A549 (cell line): ENCODE measurements at regions not wholly inside any gene's neighbourhood (a gene's known extent, or its start where the extent isn't known, plus 50 kb on each side); places are given as distances from the start of the nearest gene placed in this dataset.

ENCODE experiments used
- ATAC-seq, 2 experiments: fragments of 200-7000 bp in 1 of 2; fragments of >200 bp in 1 of 2; cut with Nextera tagmentation in 1 of 2; cut with Tn5 transposase in 1 of 2; 3 replicates each; pipeline versions ENCODE4 v1.8.0 to v1.9.1; 2018 to 2020; ENCODE audit warnings: mild to moderate bottlenecking in 1 of 2, moderate library complexity in 1 of 2
- CTCF ChIA-PET: fragments of 300-600 bp; sonication (Branson Sonifier 250); formaldehyde crosslinking; extraction: SDS; loops from one replicate; lab custom pipeline; 2021; ENCODE audit warnings: antibody characterized with exemption, inconsistent platforms; lab: Yijun Ruan, JAX
- POLR2A ChIA-PET: fragments of 350-600 bp; formaldehyde crosslinking; extraction: SDS; loops from one replicate; lab custom pipeline; 2021; ENCODE audit warnings: antibody characterized with exemption, inconsistent platforms; lab: Yijun Ruan, JAX
- DNase-seq, 2 experiments: peaks; one replicate each; pipeline versions ENCODE4 v3.0.0 to v3.0.0-alpha.2; 2011 to 2016; ENCODE audit warnings: low read depth in 1 of 2, low spot score in 1 of 2
- FAIRE-seq: peaks from 2 replicates; lab custom pipeline; 2011; peaks lifted over from hg19 to GRCh38; lab: Jason Lieb, UNC
- H3K27ac ChIP-seq, 2 experiments: fragments of >200 bp; sonication (Bioruptor Twin); formaldehyde crosslinking; 3 replicates each; pipeline ENCODE4 v1.5.1; 2016 to 2017
- H3K4me1 ChIP-seq: fragments of >200 bp; sonication (Bioruptor Twin); formaldehyde crosslinking; 3 replicates; pipeline ENCODE4 v1.6.1; 2016
- H3K4me2 ChIP-seq: fragments of >200 bp; sonication (Bioruptor Twin); formaldehyde crosslinking; 3 replicates; pipeline ENCODE4 v1.6.1; 2016
- H3K4me3 ChIP-seq: fragments of >200 bp; sonication (Bioruptor Twin); formaldehyde crosslinking; 3 replicates; pipeline ENCODE4 v1.5.1; 2016
- H3K9me3 ChIP-seq: fragments of >200 bp; sonication (Bioruptor Twin); formaldehyde crosslinking; 3 replicates; pipeline ENCODE4 v1.6.1; 2016
- ATOH8 ChIP-seq: fragments of 250-450 bp; sonication (Bioruptor Pico); IDR thresholded peaks from 2 replicates; pipeline ENCODE4 v1.5.0; 2020; ENCODE audit warnings: low read depth, mild to moderate bottlenecking, moderate library complexity
- BHLHE40 ChIP-seq: IDR thresholded peaks from 2 replicates; pipeline ENCODE4 v1.6.1; 2012; ENCODE audit warnings: low read depth, low read length, inconsistent platforms
- CBX2 ChIP-seq: fragments of 200-600 bp; sonication (generic); IDR thresholded peaks from 2 replicates; pipeline ENCODE4 v1.6.1; 2016; ENCODE audit warnings: low read depth, mild to moderate bottlenecking, borderline replicate concordance
- CBX8 ChIP-seq: fragments of 200-600 bp; sonication (generic); IDR thresholded peaks from 2 replicates; pipeline ENCODE4 v1.6.1; 2016
- CEBPB ChIP-seq, 2 experiments: fragments of >200 bp in 1 of 2; sonication (Bioruptor Twin) in 1 of 2; formaldehyde crosslinking in 1 of 2; IDR thresholded peaks; 2 replicates each; pipeline ENCODE4 v1.6.1; 2012 to 2016
- CHD2 ChIP-seq: fragments of 150-350 bp; IDR thresholded peaks from 2 replicates; pipeline ENCODE4 v1.6.1; 2014; ENCODE audit warnings: low read length; ENCODE audit not compliant: partially characterized antibody
- EHMT2 ChIP-seq: fragments of 200-600 bp; sonication (generic); IDR thresholded peaks from 2 replicates; pipeline ENCODE4 v1.6.1; 2016; ENCODE audit warnings: antibody characterized with exemption, low read depth, mild to moderate bottlenecking, moderate library complexity
- EP300 ChIP-seq, 2 experiments: fragments of >200 bp; sonication (Bioruptor Twin); formaldehyde crosslinking; IDR thresholded peaks; 2 replicates in 1 of 2; 3 replicates in 1 of 2; pipeline ENCODE4 v1.6.1; 2016 to 2017
- ESRRA ChIP-seq: fragments of 150-350 bp; IDR thresholded peaks from 2 replicates; pipeline ENCODE4 v1.6.1; 2014; ENCODE audit warnings: mild to moderate bottlenecking, low read length, borderline replicate concordance
- FOXS1 ChIP-seq: fragments of 250-450 bp; sonication (Bioruptor Pico); IDR thresholded peaks from 2 replicates; pipeline ENCODE4 v1.5.0; 2020; ENCODE audit warnings: mild to moderate bottlenecking, moderate library complexity
- HEYL ChIP-seq: fragments of 250-450 bp; sonication (Bioruptor Pico); IDR thresholded peaks from 2 replicates; pipeline ENCODE4 v1.8.0; 2021; ENCODE audit warnings: mild to moderate bottlenecking, moderate library complexity
- HMGXB4 ChIP-seq: fragments of 250-450 bp; sonication (Bioruptor Pico); IDR thresholded peaks from 2 replicates; pipeline ENCODE4 v1.5.0; 2021; ENCODE audit warnings: mild to moderate bottlenecking, moderate library complexity, borderline replicate concordance
- HOXB13 ChIP-seq: fragments of 250-450 bp; sonication (Bioruptor Pico); IDR thresholded peaks from 2 replicates; pipeline ENCODE4 v1.5.0; 2020; ENCODE audit warnings: low read depth, mild to moderate bottlenecking, moderate library complexity
- HOXB5 ChIP-seq: fragments of 250-450 bp; sonication (Bioruptor Pico); IDR thresholded peaks from 2 replicates; pipeline ENCODE4 v1.5.0; 2020; ENCODE audit warnings: mild to moderate bottlenecking, moderate library complexity
- KDM1A ChIP-seq: fragments of 200-600 bp; sonication (generic); IDR thresholded peaks from 2 replicates; pipeline ENCODE4 v1.6.1; 2016; ENCODE audit warnings: low read depth, mild to moderate bottlenecking
- MYC ChIP-seq: IDR thresholded peaks from 2 replicates; pipeline ENCODE4 v1.6.1; 2012; ENCODE audit warnings: mild to moderate bottlenecking, inconsistent platforms, low read length, improper control_type of control experiment, borderline replicate concordance
- NPAS2 ChIP-seq: fragments of 250-450 bp; sonication (Bioruptor Pico); IDR thresholded peaks from 2 replicates; pipeline ENCODE4 v1.8.0; 2022; ENCODE audit warnings: mild to moderate bottlenecking, moderate library complexity, borderline replicate concordance
- NR3C1 ChIP-seq: fragments of >200 bp; sonication (Bioruptor Twin); formaldehyde crosslinking; IDR thresholded peaks from 3 replicates; pipeline ENCODE4 v1.6.1; 2017
- PBX3 ChIP-seq: IDR thresholded peaks from 2 replicates; pipeline ENCODE4 v1.6.1; 2012
- PHF8 ChIP-seq: fragments of 200-600 bp; sonication (generic); IDR thresholded peaks from 2 replicates; pipeline ENCODE4 v1.6.1; 2016; ENCODE audit warnings: low read depth, mild to moderate bottlenecking, antibody characterized with exemption, moderate library complexity, borderline replicate concordance
- POLR2AphosphoS2 ChIP-seq: conservative IDR thresholded peaks from 2 replicates; pipeline ENCODE4 v1.6.1; 2012; ENCODE audit warnings: low read length, improper control_type of control experiment, inconsistent platforms
- RARB ChIP-seq: fragments of 250-450 bp; sonication (Bioruptor Pico); IDR thresholded peaks from 2 replicates; pipeline ENCODE4 v1.8.0; 2021; ENCODE audit warnings: mild to moderate bottlenecking, moderate library complexity
- RCOR1 ChIP-seq: fragments of 150-350 bp; IDR thresholded peaks from 2 replicates; pipeline ENCODE4 v1.6.1; 2014; ENCODE audit warnings: antibody characterized with exemption, low read length, low read depth
- RFX5 ChIP-seq: fragments of 450-650 bp; IDR thresholded peaks from 2 replicates; pipeline ENCODE4 v1.7.1; 2014; ENCODE audit warnings: antibody characterized with exemption, mild to moderate bottlenecking, moderate library complexity
- TFCP2L1 ChIP-seq: fragments of 250-450 bp; sonication (Bioruptor Pico); IDR thresholded peaks from 2 replicates; pipeline ENCODE4 v1.5.0; 2021; ENCODE audit warnings: mild to moderate bottlenecking
- TP53 ChIP-seq: fragments of 250-450 bp; sonication (Bioruptor Pico); IDR thresholded peaks from 2 replicates; pipeline ENCODE4 v1.5.0; 2021; ENCODE audit warnings: mild to moderate bottlenecking, moderate library complexity
- ZC3H11A ChIP-seq: fragments of 450-650 bp; IDR thresholded peaks from 2 replicates; pipeline ENCODE4 v1.6.1; 2014; ENCODE audit warnings: antibody characterized with exemption, mild to moderate bottlenecking
- ZNF302 ChIP-seq: fragments of 250-450 bp; sonication (Bioruptor Pico); IDR thresholded peaks from 2 replicates; pipeline ENCODE4 v1.9.0; 2021; ENCODE audit warnings: inconsistent platforms, mild to moderate bottlenecking, moderate library complexity
- WGBS: methylation state at CpG from one replicate; pipeline ENCODE4 v1.1.6; 2017; ENCODE audit errors: missing lambda C conversion rate; 5-methylcytosine and 5-hydroxymethylcytosine counted together

- ATAC-seq (no peak), FAIRE-seq (no peak), DNase-seq (no peak)
- CTCF ChIA-PET = no interaction called here
- TF ChIP-seq RFX5 (no peak), HEYL (CRISPR knock-in tag) (no peak), ATOH8 (CRISPR knock-in tag) (no peak), NPAS2 (CRISPR knock-in tag) (no peak)
- POLR2A ChIA-PET = no interaction called here
- no peak overlapping the region for H3K4me3 ChIP-seq
- 0% methylated on average over 3 of the region's 3 CpGs for WGBS
- H3K4me2 ChIP-seq = no peak overlapping the region
- H3K27ac ChIP-seq = no peak overlapping the region
- H3K4me1 ChIP-seq = no peaks in the 10 kb centered on the region
- H3K9me3 ChIP-seq = no peaks in the 10 kb centered on the region
Measured at GRCh38 chr5:2298781-2299180, 416.1 kb upstream of the IRX4 start.

GRCh38 chr5:2297991-2298390 lies 415.3 kb upstream of the IRX4 start:
- FAIRE-seq = no peak

GRCh38 chr5:2295476-2295875 lies 412.8 kb upstream of the IRX4 start:
- Histone ChIP-seq H3K4me3 (no peak overlapping the region), H3K4me1 (no peaks in the 10 kb centered on the region), H3K9me3 (no peaks in the 10 kb centered on the region), H3K27ac (no peak overlapping the region), H3K4me2 (no peak overlapping the region)
- WGBS = 59% methylated on average over 13 of the region's 13 CpGs
- ATAC-seq (no peak), FAIRE-seq (no peak), DNase-seq (no peak)
- ChIA-PET POLR2A (no interaction called here), CTCF (no interaction called here)
- TF ChIP-seq PHF8 (no peak), POLR2AphosphoS2 (no peak), HMGXB4 (CRISPR knock-in tag) (no peak), ZNF302 (CRISPR knock-in tag) (no peak), ZC3H11A (no peak), RFX5 (no peak), TP53 (CRISPR knock-in tag) (no peak), FOXS1 (CRISPR knock-in tag) (no peak), CHD2 (no peak), TFCP2L1 (CRISPR knock-in tag) (no peak), CBX2 (no peak)

More at GRCh38 chr5:2297991-2298390, 415.3 kb upstream of the IRX4 start:
- ChIA-PET CTCF (no interaction called here), POLR2A (no interaction called here)
- WGBS = 8% methylated on average over 10 of the region's 13 CpGs
- no peak overlapping the region for H3K4me2 ChIP-seq
- DNase-seq = no peak
- H3K4me3 ChIP-seq = no peak overlapping the region
- no peaks in the 10 kb centered on the region for H3K4me1 ChIP-seq
- ATAC-seq = no peak
- TF ChIP-seq EP300 (IDR thresholded peaks at IDR 0.05) = no peak
- TF ChIP-seq CBX8 = no peak
- no peak for TF ChIP-seq HOXB13 (CRISPR knock-in tag)
- no peak for TF ChIP-seq RCOR1
- no peak for TF ChIP-seq ZNF302 (CRISPR knock-in tag)
- TF ChIP-seq BHLHE40 = no peak
- TF ChIP-seq POLR2AphosphoS2 = no peak
- TF ChIP-seq HMGXB4 (CRISPR knock-in tag) = no peak
- TF ChIP-seq CBX2 = no peak
- no peak for TF ChIP-seq CHD2
- TF ChIP-seq KDM1A = no peak
- no peak for TF ChIP-seq EHMT2
- TF ChIP-seq ESRRA = no peak
- TF ChIP-seq PBX3 = no peak
- no peak for TF ChIP-seq ATOH8 (CRISPR knock-in tag)
- TF ChIP-seq NR3C1 = no peak
- TF ChIP-seq RARB = no peak
- TF ChIP-seq HOXB5 (CRISPR knock-in tag) = no peak
- no peak for TF ChIP-seq MYC
- no peak for TF ChIP-seq CEBPB (IDR thresholded peaks at IDR 0.05)
- H3K9me3 ChIP-seq = no peaks in the 10 kb centered on the region
- H3K27ac ChIP-seq = no peak overlapping the region
